PC-3 (cell line): ENCODE measurements at regions not wholly inside any gene's neighbourhood (a gene's known extent, or its start where the extent isn't known, plus 50 kb on each side); places are given as distances from the start of the nearest gene placed in this dataset.

Experiments
- ATAC-seq: fragments of 200-7000 bp; cut with Tn5 transposase; 2 replicates; pipeline ENCODE4 v1.9.1; 2020; ENCODE audit warnings: mild to moderate bottlenecking, moderate library complexity
- BruUV-seq: library from RNA; stranded (reverse); fragments of 400-500 nt; replicated peaks from 2 replicates; lab custom pipeline; 2021; lab: Mats Ljungman, UMichigan
- CTCF ChIA-PET: fragments of 300-600 bp; sonication (Branson Sonifier 250); formaldehyde crosslinking; loops from one replicate; lab custom pipeline; 2022; ENCODE audit warnings: antibody characterized with exemption; lab: Charles Lee
- POLR2A ChIA-PET: fragments of 300-600 bp; sonication (Branson Sonifier 250); formaldehyde crosslinking; loops from one replicate; lab custom pipeline; 2022; ENCODE audit warnings: antibody characterized with exemption; ENCODE audit not compliant: unreplicated experiment; lab: Charles Lee
- DNase-seq: peaks from one replicate; pipeline ENCODE4 v3.0.0-alpha.2; 2015
- H2AFZ ChIP-seq: fragments of 300-600 bp; sonication (generic); 2 replicates; pipeline ENCODE4 v1.6.0; 2016; ENCODE audit warnings: antibody characterized with exemption, low read length
- H3F3A ChIP-seq: fragments of 300-600 bp; sonication (generic); one replicate; pipeline ENCODE4 v1.6.0; 2017; ENCODE audit warnings: antibody characterized with exemption, low read length, control low read depth, mild to moderate bottlenecking; ENCODE audit not compliant: unreplicated experiment
- H3K27ac ChIP-seq: fragments of 300-600 bp; sonication (generic); 2 replicates; pipeline ENCODE4 v1.5.1; 2016; ENCODE audit warnings: mild to moderate bottlenecking, low read length
- H3K27me3 ChIP-seq: fragments of 300-600 bp; sonication (generic); 2 replicates; pipeline ENCODE4 v1.6.1; 2016; ENCODE audit warnings: low read length, mixed read lengths
- H3K36me3 ChIP-seq: fragments of 300-600 bp; sonication (generic); 2 replicates; pipeline ENCODE4 v1.6.1; 2016; ENCODE audit warnings: low read depth, mixed run types, low read length, mixed read lengths
- H3K4me1 ChIP-seq: fragments of 300-600 bp; sonication (generic); 2 replicates; pipeline ENCODE4 v1.5.1; 2016; ENCODE audit warnings: low read length; ENCODE audit not compliant: insufficient read depth
- H3K4me2 ChIP-seq: fragments of 300-600 bp; sonication (generic); 2 replicates; pipeline ENCODE4 v1.6.0; 2016; ENCODE audit warnings: low read length
- H3K4me3 ChIP-seq: fragments of 300-600 bp; sonication (generic); 2 replicates; pipeline ENCODE4 v1.5.1; 2016; ENCODE audit warnings: mild to moderate bottlenecking, low read length, mixed read lengths
- H3K79me2 ChIP-seq: fragments of 300-600 bp; sonication (generic); 2 replicates; pipeline ENCODE4 v1.6.1; 2017; ENCODE audit warnings: low read length, mixed read lengths
- H3K9ac ChIP-seq: fragments of 300-600 bp; sonication (generic); 2 replicates; pipeline ENCODE4 v1.6.0; 2016; ENCODE audit warnings: mild to moderate bottlenecking, low read length
- H3K9me2 ChIP-seq: fragments of 300-600 bp; sonication (generic); replicated peaks from 2 replicates; pipeline ENCODE4 v1.6.1; 2016; ENCODE audit warnings: mixed run types, low read length, mixed read lengths
- H3K9me3 ChIP-seq: fragments of 300-600 bp; sonication (generic); 2 replicates; pipeline ENCODE4 v1.6.1; 2016; ENCODE audit warnings: low read length, mixed read lengths
- H4K20me1 ChIP-seq: fragments of 300-600 bp; sonication (generic); 2 replicates; pipeline ENCODE4 v1.6.1; 2016; ENCODE audit warnings: low read length, mixed read lengths
- EZH2 ChIP-seq: fragments of 300-600 bp; sonication (generic); IDR thresholded peaks from one replicate; pipeline ENCODE4 v1.6.1; 2017; ENCODE audit warnings: antibody characterized with exemption, mild to moderate bottlenecking, low read length; ENCODE audit not compliant: unreplicated experiment
- EZH2phosphoT487 ChIP-seq: fragments of 300-600 bp; sonication (generic); IDR thresholded peaks from 2 replicates; pipeline ENCODE4 v1.6.1; 2018; ENCODE audit warnings: mild to moderate bottlenecking, antibody characterized with exemption, low read length, borderline replicate concordance
- intact Hi-C: fragments of 100-400 bp; cut with micrococcal nuclease; formaldehyde crosslinking; loops from 2 replicates; pipeline ENCODE4 v1.9.0; 2023
- TF ChIP-seq, protein P1 (sequence below): fragments of 300-600 bp; sonication (generic); conservative IDR thresholded peaks from 2 replicates; pipeline ENCODE4 v1.5.1; 2017; ENCODE audit warnings: antibody characterized with exemption, low read depth, mild to moderate bottlenecking, low read length

DNA sequence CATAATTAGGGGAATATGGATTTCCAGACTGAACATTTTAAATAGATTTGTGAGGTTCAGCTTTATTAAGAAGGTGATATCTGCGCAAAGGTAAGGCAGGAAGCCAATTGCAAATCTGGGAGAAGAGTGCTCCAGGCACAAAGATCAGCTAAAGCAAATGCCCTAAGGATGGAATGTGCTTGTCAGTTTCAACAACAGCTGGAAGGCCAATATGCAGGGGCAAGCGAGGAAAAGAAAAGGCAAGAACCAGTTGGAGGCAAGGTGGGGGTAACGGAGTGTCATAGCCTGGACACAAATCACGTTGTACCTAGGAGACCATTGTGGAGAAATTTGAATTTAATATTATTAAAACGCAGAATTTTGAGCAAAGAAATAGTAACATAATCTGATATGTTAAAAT, 1710.3 kb upstream of the PCDH7 start:
- ATAC-seq (no peak), DNase-seq (no peak)
- Histone ChIP-seq H3K4me2 (no peak overlapping the region), H3K27ac (no peak overlapping the region), H3K79me2 (no peaks in the 10 kb centered on the region), H3K9ac (no peak overlapping the region), H3K9me2 (no peaks in the 10 kb centered on the region), H4K20me1 (no peaks in the 10 kb centered on the region), H3K9me3 (no peaks in the 10 kb centered on the region), H3K36me3 (no peaks in the 10 kb centered on the region), H3K27me3 (no peaks in the 10 kb centered on the region), H3K4me3 (no peak overlapping the region), H2AFZ (no peak overlapping the region), H3F3A (no peaks in the 10 kb centered on the region), H3K4me1 (no peaks in the 10 kb centered on the region)
- CTCF ChIA-PET = no interaction called here
- intact Hi-C loops = no loop called here
- POLR2A ChIA-PET = no interaction called here
- no TSS peak for BruUV-seq
- TF ChIP-seq, protein P1, sequence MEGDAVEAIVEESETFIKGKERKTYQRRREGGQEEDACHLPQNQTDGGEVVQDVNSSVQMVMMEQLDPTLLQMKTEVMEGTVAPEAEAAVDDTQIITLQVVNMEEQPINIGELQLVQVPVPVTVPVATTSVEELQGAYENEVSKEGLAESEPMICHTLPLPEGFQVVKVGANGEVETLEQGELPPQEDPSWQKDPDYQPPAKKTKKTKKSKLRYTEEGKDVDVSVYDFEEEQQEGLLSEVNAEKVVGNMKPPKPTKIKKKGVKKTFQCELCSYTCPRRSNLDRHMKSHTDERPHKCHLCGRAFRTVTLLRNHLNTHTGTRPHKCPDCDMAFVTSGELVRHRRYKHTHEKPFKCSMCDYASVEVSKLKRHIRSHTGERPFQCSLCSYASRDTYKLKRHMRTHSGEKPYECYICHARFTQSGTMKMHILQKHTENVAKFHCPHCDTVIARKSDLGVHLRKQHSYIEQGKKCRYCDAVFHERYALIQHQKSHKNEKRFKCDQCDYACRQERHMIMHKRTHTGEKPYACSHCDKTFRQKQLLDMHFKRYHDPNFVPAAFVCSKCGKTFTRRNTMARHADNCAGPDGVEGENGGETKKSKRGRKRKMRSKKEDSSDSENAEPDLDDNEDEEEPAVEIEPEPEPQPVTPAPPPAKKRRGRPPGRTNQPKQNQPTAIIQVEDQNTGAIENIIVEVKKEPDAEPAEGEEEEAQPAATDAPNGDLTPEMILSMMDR = no peak
- no peak for TF ChIP-seq EZH2phosphoT487
- TF ChIP-seq EZH2 = no peak

DNA sequence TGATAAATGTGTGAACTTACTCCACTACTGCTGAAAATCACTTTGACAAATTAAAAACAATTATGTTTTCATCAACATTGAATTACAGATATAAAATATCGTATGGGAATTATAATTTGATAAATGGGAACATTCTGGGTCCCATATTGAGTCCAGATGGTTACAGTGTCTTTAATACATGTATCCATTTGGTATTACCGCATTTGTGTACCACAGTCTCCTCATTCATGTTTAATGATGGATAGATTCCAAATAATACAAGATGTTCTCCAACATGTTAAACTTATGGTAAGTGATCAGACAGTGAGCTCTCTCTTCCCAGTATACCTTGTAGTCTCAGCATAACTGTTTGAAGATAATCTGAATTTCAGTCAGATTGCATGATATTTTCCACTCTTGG, 1706.8 kb upstream of the PCDH7 start:
- CTCF ChIA-PET = no interaction called here
- POLR2A ChIA-PET = no interaction called here
- no peak overlapping the region for H2AFZ ChIP-seq

DNA sequence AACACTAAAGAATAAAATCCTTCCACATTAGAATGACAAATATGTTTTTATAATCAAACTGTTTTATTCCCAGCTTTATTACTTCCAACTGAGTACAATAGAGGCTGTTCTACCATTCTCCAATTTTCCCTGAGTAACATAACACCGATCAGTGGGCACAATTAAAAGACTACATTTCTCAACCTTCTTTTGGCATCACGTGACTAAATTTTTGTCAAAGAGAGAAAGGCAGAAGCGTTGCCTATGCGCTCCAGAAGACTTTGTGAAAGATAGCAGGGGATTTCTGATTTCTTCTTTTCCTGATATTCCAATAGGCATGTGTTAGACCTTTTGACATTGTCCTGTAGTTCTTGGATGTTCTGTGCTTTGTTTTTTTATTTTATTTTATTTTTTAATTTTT, 1705.6 kb upstream of the PCDH7 start:
- no peaks in the 10 kb centered on the region for H3K36me3 ChIP-seq
- no peaks in the 10 kb centered on the region for H4K20me1 ChIP-seq
- CTCF ChIA-PET = no interaction called here
- H3K9ac ChIP-seq = no peak overlapping the region
- no TSS peak for BruUV-seq
- no peaks in the 10 kb centered on the region for H3K79me2 ChIP-seq
- H3K9me2 ChIP-seq = no peaks in the 10 kb centered on the region
- no peak overlapping the region for H3K4me2 ChIP-seq
- DNase-seq (no peak), ATAC-seq (no peak)
- no peaks in the 10 kb centered on the region for H3K4me1 ChIP-seq
- TF ChIP-seq EZH2 = no peak
- TF ChIP-seq, protein P1 = no peak
- TF ChIP-seq EZH2phosphoT487 = no peak
- no peak overlapping the region for H2AFZ ChIP-seq
- H3K27ac ChIP-seq = no peak overlapping the region
- H3K9me3 ChIP-seq = no peaks in the 10 kb centered on the region
- POLR2A ChIA-PET = no interaction called here
- no peaks in the 10 kb centered on the region for H3F3A ChIP-seq
- intact Hi-C loops = no loop called here
- no peak overlapping the region for H3K4me3 ChIP-seq
- H3K27me3 ChIP-seq = no peaks in the 10 kb centered on the region

More for the DNA sequence above, 1706.8 kb upstream of the PCDH7 start:
- H3K27me3 ChIP-seq = no peaks in the 10 kb centered on the region
- H3K36me3 ChIP-seq = no peaks in the 10 kb centered on the region
- H4K20me1 ChIP-seq = no peaks in the 10 kb centered on the region
- no TSS peak for BruUV-seq
- TF ChIP-seq, protein P1 = no peak
- no peak for TF ChIP-seq EZH2phosphoT487
- no peak for TF ChIP-seq EZH2
- no peaks in the 10 kb centered on the region for H3K79me2 ChIP-seq
- H3K4me1 ChIP-seq = no peaks in the 10 kb centered on the region
- H3K9me3 ChIP-seq = no peaks in the 10 kb centered on the region
- H3K9me2 ChIP-seq = no peaks in the 10 kb centered on the region
- no peak overlapping the region for H3K27ac ChIP-seq
- no peaks in the 10 kb centered on the region for H3F3A ChIP-seq
- DNase-seq (no peak), ATAC-seq (no peak)
- H3K4me3 ChIP-seq = no peak overlapping the region
- H3K4me2 ChIP-seq = no peak overlapping the region
- intact Hi-C loops = no loop called here
- no peak overlapping the region for H3K9ac ChIP-seq
